Sigmoid colon (tissue), 4 donors: ENCODE measurements at regions not wholly inside any gene's neighbourhood (a gene's known extent, or its start where the extent isn't known, plus 50 kb on each side); places are given as distances from the start of the nearest gene placed in this dataset.

Source experiments
- EP300 ChIP-seq, 4 donors: sonication (generic); formaldehyde crosslinking; IDR thresholded peaks; one replicate each; pipeline ENCODE4 v1.6.1; 2017; ENCODE audit warnings: antibody characterized with exemption in 4 of 4
- POLR2A ChIP-seq, 2 donors: fragments of 450-650 bp; IDR thresholded peaks; one replicate each; pipeline ENCODE4 v1.6.1; 2016; ENCODE audit warnings: antibody characterized with exemption in 2 of 2, mild to moderate bottlenecking in 2 of 2, moderate library complexity in 2 of 2
- POLR2AphosphoS5 ChIP-seq, 4 donors: sonication (generic); formaldehyde crosslinking; IDR thresholded peaks; one replicate each; pipeline ENCODE4 v1.6.1; 2017; ENCODE audit warnings: antibody characterized with exemption in 4 of 4
- TF ChIP-seq, protein P1 (sequence below), 4 experiments: fragments of 450-650 bp in 3 of 4; fragments of 200-600 bp in 1 of 4; IDR thresholded peaks; one replicate each; pipeline ENCODE4 v1.5.1; 2016 to 2019; ENCODE audit warnings: antibody characterized with exemption in 4 of 4, mild to moderate bottlenecking in 3 of 4, moderate library complexity in 2 of 4

DNA sequence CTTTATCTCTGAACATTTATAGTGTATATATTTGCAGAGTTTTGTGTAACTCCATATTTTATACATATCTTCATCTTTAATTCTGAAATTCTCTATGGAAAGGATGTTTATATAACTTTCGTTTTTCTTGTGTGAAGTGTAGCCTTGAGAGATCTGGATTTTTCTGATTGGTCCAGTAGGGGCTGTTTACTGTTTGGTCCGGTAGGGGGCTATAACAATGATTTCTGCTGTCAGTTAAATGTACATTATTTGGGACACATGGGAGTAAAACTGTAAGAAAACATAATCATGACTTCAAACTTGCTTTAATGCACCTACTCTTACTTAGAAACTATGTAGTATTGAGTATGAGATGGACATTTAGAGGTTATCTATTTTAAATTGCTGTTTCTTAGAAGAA is 527.1 kb upstream of the ARRDC3 start:
- TF ChIP-seq, protein P1, sequence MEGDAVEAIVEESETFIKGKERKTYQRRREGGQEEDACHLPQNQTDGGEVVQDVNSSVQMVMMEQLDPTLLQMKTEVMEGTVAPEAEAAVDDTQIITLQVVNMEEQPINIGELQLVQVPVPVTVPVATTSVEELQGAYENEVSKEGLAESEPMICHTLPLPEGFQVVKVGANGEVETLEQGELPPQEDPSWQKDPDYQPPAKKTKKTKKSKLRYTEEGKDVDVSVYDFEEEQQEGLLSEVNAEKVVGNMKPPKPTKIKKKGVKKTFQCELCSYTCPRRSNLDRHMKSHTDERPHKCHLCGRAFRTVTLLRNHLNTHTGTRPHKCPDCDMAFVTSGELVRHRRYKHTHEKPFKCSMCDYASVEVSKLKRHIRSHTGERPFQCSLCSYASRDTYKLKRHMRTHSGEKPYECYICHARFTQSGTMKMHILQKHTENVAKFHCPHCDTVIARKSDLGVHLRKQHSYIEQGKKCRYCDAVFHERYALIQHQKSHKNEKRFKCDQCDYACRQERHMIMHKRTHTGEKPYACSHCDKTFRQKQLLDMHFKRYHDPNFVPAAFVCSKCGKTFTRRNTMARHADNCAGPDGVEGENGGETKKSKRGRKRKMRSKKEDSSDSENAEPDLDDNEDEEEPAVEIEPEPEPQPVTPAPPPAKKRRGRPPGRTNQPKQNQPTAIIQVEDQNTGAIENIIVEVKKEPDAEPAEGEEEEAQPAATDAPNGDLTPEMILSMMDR (IDR thresholded peaks at IDR 0.05), result no peak
- TF ChIP-seq POLR2A (IDR thresholded peaks at IDR 0.05) (no peak), EP300 (IDR thresholded peaks at IDR 0.05) (no peak), POLR2AphosphoS5 (IDR thresholded peaks at IDR 0.05) (no peak)
